K562 (cell line): ENCODE measurements at regions not wholly inside any gene's neighbourhood (a gene's known extent, or its start where the extent isn't known, plus 50 kb on each side); places are given as distances from the start of the nearest gene placed in this dataset.

Experiments
- ATAC-seq: fragments of 200-7000 bp; cut with Tn5 transposase; 3 replicates; pipeline ENCODE4 v1.9.1; 2020; ENCODE audit warnings: moderate library complexity
- BruUV-seq: library from RNA; stranded (reverse); fragments of 400-500 nt; replicated peaks from 2 replicates; lab custom pipeline; 2021; lab: Mats Ljungman, UMichigan
- CTCF ChIA-PET: fragments of 300-600 bp; formaldehyde crosslinking; extraction: SDS; loops from one replicate; lab custom pipeline; 2021; ENCODE audit warnings: low intra/inter-chr PET ratio; lab: Yijun Ruan, JAX
- POLR2A ChIA-PET: fragments of 300-600, 350-650 bp; sonication (Branson Sonifier 250); formaldehyde crosslinking; extraction: SDS; loops from one replicate; lab custom pipeline; 2021; ENCODE audit warnings: antibody characterized with exemption, inconsistent platforms; lab: Yijun Ruan, JAX
- DNase-seq, 4 experiments: peaks; one replicate each; pipeline versions ENCODE4 v3.0.0 to v3.0.0-alpha.2; 2011 to 2018; ENCODE audit warnings: low spot score in 3 of 4, mixed read lengths in 3 of 4; ENCODE audit errors: extremely low read depth in 1 of 4
- FAIRE-seq: peaks from 2 replicates; lab custom pipeline; 2011; peaks lifted over from hg19 to GRCh38; lab: Jason Lieb, UNC
- H2AFZ ChIP-seq: 2 replicates; pipeline ENCODE4 v1.6.0; 2011; ENCODE audit warnings: low read depth, low read length, control low read depth, inconsistent platforms
- H3K27ac ChIP-seq: fragments of 200-600 bp; 3 replicates; pipeline ENCODE4 v1.8.0; 2011; ENCODE audit warnings: low read depth, mild to moderate bottlenecking, control low read depth, inconsistent platforms, low read length, moderate library complexity, mixed read lengths; ENCODE audit errors: extremely low read depth
- H3K27me3 ChIP-seq, 2 experiments: fragments of 300-600 bp in 1 of 2; 2 replicates in 1 of 2; 3 replicates in 1 of 2; pipeline versions ENCODE4 v1.6.0 to v1.8.0; 2011; ENCODE audit warnings: inconsistent platforms in 2 of 2, low read length in 2 of 2, mild to moderate bottlenecking in 1 of 2, mixed read lengths in 1 of 2, moderate library complexity in 1 of 2; ENCODE audit not compliant: control insufficient read depth in 2 of 2, insufficient read depth in 2 of 2
- H3K36me3 ChIP-seq: fragments of 300-600 bp; 3 replicates; pipeline ENCODE4 v1.8.0; 2011; ENCODE audit warnings: mild to moderate bottlenecking, low read length, inconsistent platforms; ENCODE audit not compliant: control insufficient read depth, insufficient read depth
- H3K4me1 ChIP-seq, 2 experiments: fragments of 200-600 bp in 1 of 2; replicated peaks in 1 of 2; 2 replicates in 1 of 2; 3 replicates in 1 of 2; pipeline versions ENCODE4 v1.5.1 to v1.8.0; 2011; ENCODE audit warnings: inconsistent platforms in 2 of 2, low read length in 2 of 2, mild to moderate bottlenecking in 1 of 2, mixed read lengths in 1 of 2, moderate library complexity in 1 of 2; ENCODE audit not compliant: control insufficient read depth in 2 of 2, insufficient read depth in 2 of 2
- H3K4me2 ChIP-seq: 2 replicates; pipeline ENCODE4 v1.6.1; 2011; ENCODE audit warnings: low read length, control low read depth, inconsistent platforms, mixed read lengths; ENCODE audit not compliant: insufficient read depth
- H3K4me3 ChIP-seq: fragments of 200-600 bp; sonication (generic), shearing (Covaris generic); 2 replicates; pipeline ENCODE4 v1.5.1; 2016; ENCODE audit warnings: control low read depth, inconsistent platforms
- H3K79me2 ChIP-seq: fragments of 200-600 bp; 3 replicates; pipeline ENCODE4 v1.8.0; 2011; ENCODE audit warnings: low read length, inconsistent platforms; ENCODE audit not compliant: control insufficient read depth, insufficient read depth
- H3K9ac ChIP-seq, 2 experiments: 2 replicates each; pipeline versions ENCODE4 v1.6.0 to v1.6.1; 2011; ENCODE audit warnings: low read depth in 2 of 2, low read length in 2 of 2, control low read depth in 1 of 2, inconsistent platforms in 1 of 2, mild to moderate bottlenecking in 1 of 2, mixed read lengths in 1 of 2; ENCODE audit not compliant: insufficient read depth in 1 of 2
- H3K9me1 ChIP-seq: one replicate; pipeline ENCODE4 v1.6.0; 2011; ENCODE audit warnings: inconsistent platforms, mild to moderate bottlenecking, low read length, moderate library complexity; ENCODE audit not compliant: control insufficient read depth, insufficient read depth
- H3K9me3 ChIP-seq: replicated peaks from 2 replicates; pipeline ENCODE4 v1.5.1; 2011; ENCODE audit warnings: low read depth, low read length, inconsistent platforms; ENCODE audit not compliant: control insufficient read depth, insufficient read depth
- H4K20me1 ChIP-seq: replicated peaks from 2 replicates; pipeline ENCODE4 v1.6.1; 2011; ENCODE audit warnings: low read length, inconsistent platforms, mixed read lengths; ENCODE audit not compliant: control insufficient read depth, insufficient read depth
- HLTF ChIP-seq: fragments of 450-650 bp; IDR thresholded peaks from 2 replicates; pipeline ENCODE4 v1.6.1; 2016
- MTA2 ChIP-seq: fragments of 450-650 bp; IDR thresholded peaks from 2 replicates; pipeline ENCODE4 v1.6.1; 2016; ENCODE audit warnings: low read depth
- TRIM28 ChIP-seq: fragments of 450-650 bp; IDR thresholded peaks from 2 replicates; pipeline ENCODE4 v1.6.1; 2017
- UBTF ChIP-seq, 2 experiments: IDR thresholded peaks; 2 replicates each; pipeline ENCODE4 v1.6.1; 2012; ENCODE audit warnings: improper control_type of control experiment in 2 of 2, low read depth in 2 of 2, low read length in 2 of 2, borderline replicate concordance in 1 of 2
- ZEB2 ChIP-seq: fragments of 450-650 bp; IDR thresholded peaks from 2 replicates; pipeline ENCODE4 v1.6.1; 2016
- ZNF280A ChIP-seq: fragments of 450-650 bp; IDR thresholded peaks from 2 replicates; pipeline ENCODE4 v1.6.1; 2018; ENCODE audit warnings: mild to moderate bottlenecking, low read depth; ENCODE audit not compliant: partially characterized antibody
- ZNF280B ChIP-seq: fragments of 250-450 bp; sonication (Bioruptor Pico); IDR thresholded peaks from 2 replicates; pipeline ENCODE4 v1.5.1; 2021; ENCODE audit warnings: mild to moderate bottlenecking
- WGBS: fragments of 100-300 bp; shearing (Covaris generic); methylation state at CpG from one replicate; pipeline ENCODE4 v1.1.6; 2016; ENCODE audit warnings: low coverage, mixed read lengths; ENCODE audit not compliant: insufficient coverage; ENCODE audit errors: missing lambda C conversion rate; 5-methylcytosine and 5-hydroxymethylcytosine counted together
- in situ Hi-C: fragments of 300-500 bp; cut with MboI; formaldehyde crosslinking; loops from 4 replicates; pipeline ENCODE4 v1.15.0; 2018; ENCODE audit warnings: inconsistent platforms, mixed read lengths
- intact Hi-C: fragments of 100-400 bp; cut with micrococcal nuclease; formaldehyde crosslinking; loops from 2 replicates; pipeline ENCODE4 v1.14.2; 2022

- no peak overlapping the region for H3K4me3 ChIP-seq
- TF ChIP-seq ZEB2 (0 out of 2 replicates have a peak, but pooled peaks have one; percentile 36), HLTF (0 out of 2 replicates have a peak, but pooled peaks have one; percentile 36), MTA2 (no peak), ZNF280B (CRISPR knock-in tag) (peak; percentile 56; the same call in 1 of the 2 replicates), UBTF (IDR thresholded peaks at IDR 0.05; ENCODE audit: borderline replicate concordance in 1 of 2, low read depth in 2 of 2, low read length in 2 of 2) (no peak), ZNF280A (peak; percentile 59), TRIM28 (peak; percentile 50; the same call in 1 of the 2 replicates)
- in situ Hi-C loops: no loop called here
- H3K9me3 ChIP-seq: no peaks in the 10 kb centered on the region
- H3K79me2 ChIP-seq: no peaks in the 10 kb centered on the region
- 0% methylated on average over 2 of the region's 2 CpGs for WGBS
- no peak overlapping the region for H2AFZ ChIP-seq
- no peaks in the 10 kb centered on the region for H3K36me3 ChIP-seq
- ChIA-PET CTCF (no interaction called here), POLR2A (no interaction called here)
- no peak for ATAC-seq
- no peak overlapping the region for H3K27ac ChIP-seq
- H3K9me1 ChIP-seq: no peaks in the 10 kb centered on the region
- BruUV-seq: no TSS peak
- H4K20me1 ChIP-seq: no peaks in the 10 kb centered on the region
- no peak for DNase-seq
- intact Hi-C loops: no loop called here
- H3K4me1 ChIP-seq: no peaks in the 10 kb centered on the region
- no peak overlapping the region for H3K4me2 ChIP-seq
- H3K9ac ChIP-seq: no peak overlapping the region
- H3K27me3 ChIP-seq: no peaks in the 10 kb centered on the region
- no peak for FAIRE-seq
Measured at GRCh38 chr15:72947709-72948108, 104.6 kb upstream of the NEO1 start.
